ENCODE measurements at regions not wholly inside any gene's neighbourhood (a gene's known extent, or its start where the extent isn't known, plus 50 kb on each side); places are given as distances from the start of the nearest gene placed in this dataset.

- Histone ChIP-seq H3K27me3 (replicated peaks in 1 of 7) (no peaks in the 10 kb centered on the region), H3K4me3 (peak overlapping the region in 1 of 8 donors; percentile 53), H3K9me3 (no peaks in the 10 kb centered on the region), H3K36me3 (no peaks in the 10 kb centered on the region), H3K4me1 (peaks cover 0 to 41% (median 8%) of the 10 kb centered on the region in 6 donors), H3K27ac (peak overlapping the region in 7 of 8 donors; percentile 35 to 93 (median 80))
- DNase-seq, result peak; percentile 78
- 45 to 76% (median 55%) methylated on average over 4 of the region's 4 CpGs for WGBS, 5 donors
- intact Hi-C loops (cut with DNase I; ENCODE audit: low total_unique reads), result no loop called here
- no peak for TF ChIP-seq POLR2A (IDR thresholded peaks at IDR 0.05)
- no peak for TF ChIP-seq POLR2AphosphoS5 (IDR thresholded peaks at IDR 0.05)
- TF ChIP-seq CTCF (IDR thresholded peaks at IDR 0.05 in 8 of 11, conservative IDR thresholded peaks at IDR 0.05 in 3 of 11), result no peak
Measured at GRCh38 chr1:185373813-185374529, 56.9 kb upstream of the IVNS1ABP start.

GRCh38 chr1:185369786-185370185, 52.7 kb upstream of the IVNS1ABP start:
- Histone ChIP-seq H3K4me1 (peaks cover 0 to 18% (median 6%) of the 10 kb centered on the region in 6 donors), H3K27ac (no peak overlapping the region), H3K36me3 (no peaks in the 10 kb centered on the region), H3K27me3 (replicated peaks in 1 of 7) (no peaks in the 10 kb centered on the region), H3K4me3 (no peak overlapping the region), H3K9me3 (no peaks in the 10 kb centered on the region)
- intact Hi-C loops (cut with DNase I; ENCODE audit: low total_unique reads), result no loop called here
- TF ChIP-seq POLR2AphosphoS5 (IDR thresholded peaks at IDR 0.05) (no peak), CTCF (IDR thresholded peaks at IDR 0.05 in 8 of 11, conservative IDR thresholded peaks at IDR 0.05 in 3 of 11) (no peak), POLR2A (IDR thresholded peaks at IDR 0.05) (no peak)
- 93 to 96% (median 93%) methylated on average over 4 of the region's 4 CpGs for WGBS, 5 donors
- no peak for DNase-seq

- no peaks in the 10 kb centered on the region for H3K9me3 ChIP-seq
- no peak overlapping the region for H3K4me3 ChIP-seq
- TF ChIP-seq POLR2AphosphoS5 (IDR thresholded peaks at IDR 0.05), result no peak
- no peak for TF ChIP-seq POLR2A (IDR thresholded peaks at IDR 0.05)
- no peak for TF ChIP-seq CTCF (IDR thresholded peaks at IDR 0.05 in 8 of 11, conservative IDR thresholded peaks at IDR 0.05 in 3 of 11)
- H3K27ac ChIP-seq, result no peak overlapping the region
- no peaks in the 10 kb centered on the region for H3K27me3 ChIP-seq (replicated peaks in 1 of 7)
- DNase-seq, result no peak
- H3K36me3 ChIP-seq, result no peaks in the 10 kb centered on the region
- 50 to 69% (median 59%) methylated on average over 1 of the region's 1 CpG for WGBS, 5 donors
- intact Hi-C loops (cut with DNase I; ENCODE audit: low total_unique reads), result no loop called here
- peaks cover 0 to 11% (median 4%) of the 10 kb centered on the region in 6 donors for H3K4me1 ChIP-seq
Measured at GRCh38 chr1:185368913-185369491, 52.0 kb upstream of the IVNS1ABP start.

GRCh38 chr1:185368313-185368855, 51.3 kb upstream of the IVNS1ABP start:
- H3K4me3 ChIP-seq, result no peak overlapping the region
- DNase-seq, result no peak
- WGBS, 5 donors, result 72 to 98% (median 94%) methylated on average over 3 of the region's 3 CpGs
- peaks cover 0 to 2% (median 0%) of the 10 kb centered on the region in 8 donors for H3K9me3 ChIP-seq
- H3K27me3 ChIP-seq (replicated peaks in 1 of 7), result no peaks in the 10 kb centered on the region
- intact Hi-C loops (cut with DNase I; ENCODE audit: low total_unique reads), result no loop called here
- H3K4me1 ChIP-seq, result peaks cover 0 to 5% (median under 1%) of the 10 kb centered on the region in 6 donors
- H3K36me3 ChIP-seq, result no peaks in the 10 kb centered on the region
- H3K27ac ChIP-seq, result no peak overlapping the region
- no peak for TF ChIP-seq CTCF (IDR thresholded peaks at IDR 0.05 in 8 of 11, conservative IDR thresholded peaks at IDR 0.05 in 3 of 11)
- TF ChIP-seq POLR2AphosphoS5 (IDR thresholded peaks at IDR 0.05), result no peak
